ENCODE measurements at regions not wholly inside any gene's neighbourhood (a gene's known extent, or its start where the extent isn't known, plus 50 kb on each side); places are given as distances from the start of the nearest gene placed in this dataset.

- H3K4me3 ChIP-seq (ENCODE audit: low read length in 3 of 3), result no peak overlapping the region
- H3K4me1 ChIP-seq (ENCODE audit: control insufficient read depth in 3 of 3, insufficient read depth in 3 of 3, low read length in 3 of 3), result peaks cover 8 to 16% (median 9%) of the 10 kb centered on the region in 3 donors
- H3K27me3 ChIP-seq (ENCODE audit: control insufficient read depth in 3 of 3, insufficient read depth in 3 of 3, low read length in 3 of 3), result no peaks in the 10 kb centered on the region
- no peaks in the 10 kb centered on the region for H3K36me3 ChIP-seq (ENCODE audit: control insufficient read depth in 3 of 3, insufficient read depth in 3 of 3, low read length in 3 of 3)
- no peak overlapping the region for H3K9ac ChIP-seq (ENCODE audit: low read depth in 1 of 3, low read length in 3 of 3)
- H3K9me3 ChIP-seq (ENCODE audit: control insufficient read depth in 3 of 3, low read length in 3 of 3), result no peaks in the 10 kb centered on the region
- H3K27ac ChIP-seq (ENCODE audit: low read depth, low read length), result no peak overlapping the region
Measured at GRCh38 chr15:61649046-61649445, 411.2 kb downstream of the VPS13C start.

- no peak overlapping the region for H3K4me3 ChIP-seq (ENCODE audit: low read length in 3 of 3)
- H3K4me1 ChIP-seq (ENCODE audit: control insufficient read depth in 3 of 3, insufficient read depth in 3 of 3, low read length in 3 of 3), result peaks cover 0 to 7% (median 5%) of the 10 kb centered on the region in 3 donors
- H3K36me3 ChIP-seq (ENCODE audit: control insufficient read depth in 3 of 3, insufficient read depth in 3 of 3, low read length in 3 of 3), result no peaks in the 10 kb centered on the region
- H3K27ac ChIP-seq (ENCODE audit: low read depth, low read length), result no peak overlapping the region
- no peaks in the 10 kb centered on the region for H3K27me3 ChIP-seq (ENCODE audit: control insufficient read depth in 3 of 3, insufficient read depth in 3 of 3, low read length in 3 of 3)
- no peaks in the 10 kb centered on the region for H3K9me3 ChIP-seq (ENCODE audit: control insufficient read depth in 3 of 3, low read length in 3 of 3)
- H3K9ac ChIP-seq (ENCODE audit: low read depth in 1 of 3, low read length in 3 of 3), result no peak overlapping the region
Measured at GRCh38 chr15:61644550-61644949, 415.4 kb upstream of the RORA start.

GRCh38 chr15:61641645-61642044 is 412.5 kb upstream of the RORA start:
- Histone ChIP-seq H3K27me3 (ENCODE audit: control insufficient read depth in 3 of 3, insufficient read depth in 3 of 3, low read length in 3 of 3) (no peaks in the 10 kb centered on the region), H3K9me3 (ENCODE audit: control insufficient read depth in 3 of 3, low read length in 3 of 3) (no peaks in the 10 kb centered on the region), H3K27ac (ENCODE audit: low read depth, low read length) (no peak overlapping the region), H3K36me3 (ENCODE audit: control insufficient read depth in 3 of 3, insufficient read depth in 3 of 3, low read length in 3 of 3) (no peaks in the 10 kb centered on the region), H3K4me3 (ENCODE audit: low read length in 3 of 3) (no peak overlapping the region), H3K9ac (ENCODE audit: low read depth in 1 of 3, low read length in 3 of 3) (no peak overlapping the region), H3K4me1 (ENCODE audit: control insufficient read depth in 3 of 3, insufficient read depth in 3 of 3, low read length in 3 of 3) (peaks cover 0 to 8% (median 5%) of the 10 kb centered on the region in 3 donors)

- Histone ChIP-seq H3K4me3 (ENCODE audit: low read length in 3 of 3) (no peak overlapping the region), H3K27me3 (ENCODE audit: control insufficient read depth in 3 of 3, insufficient read depth in 3 of 3, low read length in 3 of 3) (no peaks in the 10 kb centered on the region), H3K36me3 (ENCODE audit: control insufficient read depth in 3 of 3, insufficient read depth in 3 of 3, low read length in 3 of 3) (no peaks in the 10 kb centered on the region), H3K4me1 (ENCODE audit: control insufficient read depth in 3 of 3, insufficient read depth in 3 of 3, low read length in 3 of 3) (peaks cover 0 to 8% (median 5%) of the 10 kb centered on the region in 3 donors), H3K9ac (ENCODE audit: low read depth in 1 of 3, low read length in 3 of 3) (no peak overlapping the region), H3K27ac (ENCODE audit: low read depth, low read length) (no peak overlapping the region), H3K9me3 (ENCODE audit: control insufficient read depth in 3 of 3, low read length in 3 of 3) (no peaks in the 10 kb centered on the region)
Measured at GRCh38 chr15:61640756-61641155, 411.7 kb upstream of the RORA start.

- peaks cover 0 to 8% (median 5%) of the 10 kb centered on the region in 3 donors for H3K4me1 ChIP-seq (ENCODE audit: control insufficient read depth in 3 of 3, insufficient read depth in 3 of 3, low read length in 3 of 3)
- no peaks in the 10 kb centered on the region for H3K9me3 ChIP-seq (ENCODE audit: control insufficient read depth in 3 of 3, low read length in 3 of 3)
- no peaks in the 10 kb centered on the region for H3K27me3 ChIP-seq (ENCODE audit: control insufficient read depth in 3 of 3, insufficient read depth in 3 of 3, low read length in 3 of 3)
- no peak overlapping the region for H3K9ac ChIP-seq (ENCODE audit: low read depth in 1 of 3, low read length in 3 of 3)
- H3K4me3 ChIP-seq (ENCODE audit: low read length in 3 of 3), result peak overlapping the region in 1 of 3 donors; percentile 41
- H3K36me3 ChIP-seq (ENCODE audit: control insufficient read depth in 3 of 3, insufficient read depth in 3 of 3, low read length in 3 of 3), result no peaks in the 10 kb centered on the region
- H3K27ac ChIP-seq (ENCODE audit: low read depth, low read length), result peak overlapping the region; percentile 48
Measured at GRCh38 chr15:61639491-61639890, 410.4 kb upstream of the RORA start.

GRCh38 chr15:61634837-61635236 is 405.7 kb upstream of the RORA start:
- Histone ChIP-seq H3K4me3 (ENCODE audit: low read length in 3 of 3) (no peak overlapping the region), H3K9ac (ENCODE audit: low read depth in 1 of 3, low read length in 3 of 3) (no peak overlapping the region), H3K27me3 (ENCODE audit: control insufficient read depth in 3 of 3, insufficient read depth in 3 of 3, low read length in 3 of 3) (no peaks in the 10 kb centered on the region), H3K4me1 (ENCODE audit: control insufficient read depth in 3 of 3, insufficient read depth in 3 of 3, low read length in 3 of 3) (peaks cover 0 to 4% (median 3%) of the 10 kb centered on the region in 3 donors), H3K27ac (ENCODE audit: low read depth, low read length) (no peak overlapping the region), H3K36me3 (ENCODE audit: control insufficient read depth in 3 of 3, insufficient read depth in 3 of 3, low read length in 3 of 3) (no peaks in the 10 kb centered on the region), H3K9me3 (ENCODE audit: control insufficient read depth in 3 of 3, low read length in 3 of 3) (no peaks in the 10 kb centered on the region)

GRCh38 chr15:61633951-61634350 is 404.8 kb upstream of the RORA start:
- H3K36me3 ChIP-seq (ENCODE audit: control insufficient read depth in 3 of 3, insufficient read depth in 3 of 3, low read length in 3 of 3), result no peaks in the 10 kb centered on the region
- no peaks in the 10 kb centered on the region for H3K9me3 ChIP-seq (ENCODE audit: control insufficient read depth in 3 of 3, low read length in 3 of 3)
- no peaks in the 10 kb centered on the region for H3K4me1 ChIP-seq (ENCODE audit: control insufficient read depth in 3 of 3, insufficient read depth in 3 of 3, low read length in 3 of 3)
- H3K9ac ChIP-seq (ENCODE audit: low read depth in 1 of 3, low read length in 3 of 3), result no peak overlapping the region
- H3K4me3 ChIP-seq (ENCODE audit: low read length in 3 of 3), result no peak overlapping the region
- no peaks in the 10 kb centered on the region for H3K27me3 ChIP-seq (ENCODE audit: control insufficient read depth in 3 of 3, insufficient read depth in 3 of 3, low read length in 3 of 3)
- no peak overlapping the region for H3K27ac ChIP-seq (ENCODE audit: low read depth, low read length)

GRCh38 chr15:61629269-61629668 is 400.2 kb upstream of the RORA start:
- H3K9ac ChIP-seq (ENCODE audit: low read depth in 1 of 3, low read length in 3 of 3), result no peak overlapping the region
- H3K27ac ChIP-seq (ENCODE audit: low read depth, low read length), result no peak overlapping the region
- peaks cover 0 to 5% (median under 1%) of the 10 kb centered on the region in 3 donors for H3K4me1 ChIP-seq (ENCODE audit: control insufficient read depth in 3 of 3, insufficient read depth in 3 of 3, low read length in 3 of 3)
- H3K4me3 ChIP-seq (ENCODE audit: low read length in 3 of 3), result no peak overlapping the region
- H3K36me3 ChIP-seq (ENCODE audit: control insufficient read depth in 3 of 3, insufficient read depth in 3 of 3, low read length in 3 of 3), result no peaks in the 10 kb centered on the region
- H3K27me3 ChIP-seq (ENCODE audit: control insufficient read depth in 3 of 3, insufficient read depth in 3 of 3, low read length in 3 of 3), result no peaks in the 10 kb centered on the region
- H3K9me3 ChIP-seq (ENCODE audit: control insufficient read depth in 3 of 3, low read length in 3 of 3), result no peaks in the 10 kb centered on the region

GRCh38 chr15:61624950-61625349 is 395.8 kb upstream of the RORA start:
- no peaks in the 10 kb centered on the region for H3K36me3 ChIP-seq (ENCODE audit: control insufficient read depth in 3 of 3, insufficient read depth in 3 of 3, low read length in 3 of 3)
- H3K27ac ChIP-seq (ENCODE audit: low read depth, low read length), result no peak overlapping the region
- H3K4me3 ChIP-seq (ENCODE audit: low read length in 3 of 3), result no peak overlapping the region
- H3K9me3 ChIP-seq (ENCODE audit: control insufficient read depth in 3 of 3, low read length in 3 of 3), result no peaks in the 10 kb centered on the region
- H3K9ac ChIP-seq (ENCODE audit: low read depth in 1 of 3, low read length in 3 of 3), result no peak overlapping the region
- no peaks in the 10 kb centered on the region for H3K27me3 ChIP-seq (ENCODE audit: control insufficient read depth in 3 of 3, insufficient read depth in 3 of 3, low read length in 3 of 3)
- peaks cover 4 to 14% (median 5%) of the 10 kb centered on the region in 3 donors for H3K4me1 ChIP-seq (ENCODE audit: control insufficient read depth in 3 of 3, insufficient read depth in 3 of 3, low read length in 3 of 3)

GRCh38 chr15:61623746-61624145 is 394.6 kb upstream of the RORA start:
- Histone ChIP-seq H3K9ac (ENCODE audit: low read depth in 1 of 3, low read length in 3 of 3) (peak overlapping the region; percentile 3 to 70 (median 41)), H3K36me3 (ENCODE audit: control insufficient read depth in 3 of 3, insufficient read depth in 3 of 3, low read length in 3 of 3) (no peaks in the 10 kb centered on the region), H3K27ac (ENCODE audit: low read depth, low read length) (peak overlapping the region; percentile 79), H3K4me3 (ENCODE audit: low read length in 3 of 3) (peak overlapping the region in 2 of 3 donors; percentile 41 to 51), H3K27me3 (ENCODE audit: control insufficient read depth in 3 of 3, insufficient read depth in 3 of 3, low read length in 3 of 3) (no peaks in the 10 kb centered on the region), H3K4me1 (ENCODE audit: control insufficient read depth in 3 of 3, insufficient read depth in 3 of 3, low read length in 3 of 3) (peaks cover 4 to 14% (median 5%) of the 10 kb centered on the region in 3 donors), H3K9me3 (ENCODE audit: control insufficient read depth in 3 of 3, low read length in 3 of 3) (no peaks in the 10 kb centered on the region)

GRCh38 chr15:61621865-61622264 is 392.8 kb upstream of the RORA start:
- Histone ChIP-seq H3K4me3 (ENCODE audit: low read length in 3 of 3) (no peak overlapping the region), H3K9ac (ENCODE audit: low read depth in 1 of 3, low read length in 3 of 3) (no peak overlapping the region), H3K27ac (ENCODE audit: low read depth, low read length) (no peak overlapping the region), H3K4me1 (ENCODE audit: control insufficient read depth in 3 of 3, insufficient read depth in 3 of 3, low read length in 3 of 3) (peaks cover 4 to 14% (median 5%) of the 10 kb centered on the region in 3 donors), H3K36me3 (ENCODE audit: control insufficient read depth in 3 of 3, insufficient read depth in 3 of 3, low read length in 3 of 3) (no peaks in the 10 kb centered on the region), H3K9me3 (ENCODE audit: control insufficient read depth in 3 of 3, low read length in 3 of 3) (no peaks in the 10 kb centered on the region), H3K27me3 (ENCODE audit: control insufficient read depth in 3 of 3, insufficient read depth in 3 of 3, low read length in 3 of 3) (no peaks in the 10 kb centered on the region)
